SK-N-SH treated with all-trans-retinoic acid at 6 μM for 48 hours (cell line): ENCODE measurements at regions not wholly inside any gene's neighbourhood (a gene's known extent, or its start where the extent isn't known, plus 50 kb on each side); places are given as distances from the start of the nearest gene placed in this dataset.

Experiments
- ATAC-seq: fragments of 200-7000 bp; cut with Tn5 transposase; 3 replicates; pipeline ENCODE4 v1.9.1; 2020; ENCODE audit warnings: mild to moderate bottlenecking, moderate library complexity
- ARNTL ChIP-seq: fragments of 450-650 bp; formaldehyde crosslinking; IDR thresholded peaks from 2 replicates; pipeline ENCODE4 v1.5.0; 2020; ENCODE audit warnings: low read depth, mild to moderate bottlenecking, moderate library complexity, borderline replicate concordance
- BACH2 ChIP-seq: fragments of 250-450 bp; sonication (Bioruptor Pico); IDR thresholded peaks from 2 replicates; pipeline ENCODE4 v1.9.0; 2021; ENCODE audit warnings: mild to moderate bottlenecking, borderline replicate concordance
- CSDC2 ChIP-seq: fragments of 250-450 bp; sonication (Bioruptor Pico); IDR thresholded peaks from 2 replicates; pipeline ENCODE4 v1.5.0; 2020; ENCODE audit warnings: mild to moderate bottlenecking, moderate library complexity
- ESRRG ChIP-seq: fragments of 250-450 bp; sonication (Bioruptor Pico); IDR thresholded peaks from 2 replicates; pipeline ENCODE4 v1.6.1; 2021; ENCODE audit warnings: mild to moderate bottlenecking
- GLIS3 ChIP-seq: fragments of 250-450 bp; sonication (Bioruptor Pico); IDR thresholded peaks from 2 replicates; pipeline ENCODE4 v1.5.0; 2020; ENCODE audit warnings: mild to moderate bottlenecking, moderate library complexity
- ISL1 ChIP-seq: fragments of 250-450 bp; sonication (Bioruptor Pico); IDR thresholded peaks from 2 replicates; pipeline ENCODE4 v2.1.2; 2022; ENCODE audit warnings: mild to moderate bottlenecking, moderate library complexity
- OSR1 ChIP-seq: fragments of 250-450 bp; sonication (Bioruptor Pico); IDR thresholded peaks from 2 replicates; pipeline ENCODE4 v1.8.0; 2022; ENCODE audit warnings: moderate library complexity, mild to moderate bottlenecking, inconsistent platforms
- PPARA ChIP-seq: fragments of 250-450 bp; sonication (Bioruptor Pico); IDR thresholded peaks from 2 replicates; pipeline ENCODE4 v1.5.0; 2020; ENCODE audit warnings: mild to moderate bottlenecking, borderline replicate concordance
- RARB ChIP-seq: fragments of 250-450 bp; sonication (Bioruptor Pico); IDR thresholded peaks from 2 replicates; pipeline ENCODE4 v1.8.0; 2021; ENCODE audit warnings: mild to moderate bottlenecking, moderate library complexity
- SNAI2 ChIP-seq: fragments of 250-450 bp; sonication (Bioruptor Pico); IDR thresholded peaks from 2 replicates; pipeline ENCODE4 v1.5.0; 2020; ENCODE audit warnings: mild to moderate bottlenecking, moderate library complexity
- TCF4 ChIP-seq: fragments of 250-450 bp; sonication (Bioruptor Pico); IDR thresholded peaks from 2 replicates; pipeline ENCODE4 v1.8.0; 2021; ENCODE audit warnings: mild to moderate bottlenecking, moderate library complexity, borderline replicate concordance
- TOX ChIP-seq: fragments of 250-450 bp; sonication (Bioruptor Pico); IDR thresholded peaks from 2 replicates; pipeline ENCODE4 v1.8.0; 2021; ENCODE audit warnings: mild to moderate bottlenecking, moderate library complexity, borderline replicate concordance
- ZC3H10 ChIP-seq: fragments of 250-450 bp; sonication (Bioruptor Pico); IDR thresholded peaks from 2 replicates; pipeline ENCODE4 v1.5.1; 2021; ENCODE audit warnings: mild to moderate bottlenecking, moderate library complexity
- ZFP3 ChIP-seq: fragments of 250-450 bp; sonication (Bioruptor Pico); IDR thresholded peaks from 2 replicates; pipeline ENCODE4 v1.5.0; 2020; ENCODE audit warnings: mild to moderate bottlenecking, moderate library complexity
- ZFP30 ChIP-seq: fragments of 450-650 bp; formaldehyde crosslinking; IDR thresholded peaks from 2 replicates; pipeline ENCODE4 v1.5.0; 2022; ENCODE audit warnings: mild to moderate bottlenecking, moderate library complexity
- ZNF70 ChIP-seq: fragments of 450-650 bp; formaldehyde crosslinking; IDR thresholded peaks from 2 replicates; pipeline ENCODE4 v1.5.0; 2020; ENCODE audit warnings: mild to moderate bottlenecking, moderate library complexity
- ZNF8 ChIP-seq: fragments of 450-650 bp; formaldehyde crosslinking; IDR thresholded peaks from 2 replicates; pipeline ENCODE4 v1.5.0; 2020; ENCODE audit warnings: mild to moderate bottlenecking, moderate library complexity
- TF ChIP-seq, protein P1 (sequence below): fragments of 250-450 bp; sonication (Bioruptor Pico); IDR thresholded peaks from 2 replicates; pipeline ENCODE4 v1.5.0; 2020; ENCODE audit warnings: mild to moderate bottlenecking, moderate library complexity
- TF ChIP-seq, protein P2 (sequence below): fragments of 250-450 bp; sonication (Bioruptor Pico); IDR thresholded peaks from 2 replicates; pipeline ENCODE4 v1.8.0; 2020; ENCODE audit warnings: mild to moderate bottlenecking, moderate library complexity, borderline replicate concordance
- TF ChIP-seq, protein P3 (sequence below): fragments of 250-450 bp; sonication (Bioruptor Pico); IDR thresholded peaks from 2 replicates; pipeline ENCODE4 v1.8.0; 2021; ENCODE audit warnings: low read depth, mild to moderate bottlenecking, moderate library complexity, borderline replicate concordance
- TF ChIP-seq, protein P4 (sequence below): fragments of 250-450 bp; sonication (Bioruptor Pico); IDR thresholded peaks from 2 replicates; pipeline ENCODE4 v1.5.1; 2020; ENCODE audit warnings: low read depth, mild to moderate bottlenecking, moderate library complexity
- TF ChIP-seq, protein P5 (sequence below): fragments of 250-450 bp; sonication (Bioruptor Pico); IDR thresholded peaks from 2 replicates; pipeline ENCODE4 v1.5.1; 2021; ENCODE audit warnings: mild to moderate bottlenecking, moderate library complexity

DNA sequence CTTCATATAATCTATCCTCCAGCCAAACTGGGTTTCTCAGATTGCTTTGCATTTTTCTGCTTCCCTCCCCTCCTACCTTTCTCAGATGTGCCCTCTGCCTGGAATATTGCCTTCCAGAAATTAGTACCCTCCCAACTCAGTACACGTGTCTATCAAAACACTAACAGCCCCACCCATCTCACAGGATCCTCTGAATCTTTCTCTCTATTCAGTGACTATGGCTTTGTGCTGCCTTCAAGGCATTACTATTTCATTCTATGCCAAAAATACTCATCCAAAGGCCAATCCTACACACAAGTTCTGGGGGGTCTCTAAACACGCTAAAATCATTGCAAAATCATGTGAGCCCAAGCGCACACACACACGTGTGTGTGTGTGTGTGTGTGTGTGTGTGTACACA lies 58.4 kb downstream of the ZNF281 start:
- TF ChIP-seq, protein P1, sequence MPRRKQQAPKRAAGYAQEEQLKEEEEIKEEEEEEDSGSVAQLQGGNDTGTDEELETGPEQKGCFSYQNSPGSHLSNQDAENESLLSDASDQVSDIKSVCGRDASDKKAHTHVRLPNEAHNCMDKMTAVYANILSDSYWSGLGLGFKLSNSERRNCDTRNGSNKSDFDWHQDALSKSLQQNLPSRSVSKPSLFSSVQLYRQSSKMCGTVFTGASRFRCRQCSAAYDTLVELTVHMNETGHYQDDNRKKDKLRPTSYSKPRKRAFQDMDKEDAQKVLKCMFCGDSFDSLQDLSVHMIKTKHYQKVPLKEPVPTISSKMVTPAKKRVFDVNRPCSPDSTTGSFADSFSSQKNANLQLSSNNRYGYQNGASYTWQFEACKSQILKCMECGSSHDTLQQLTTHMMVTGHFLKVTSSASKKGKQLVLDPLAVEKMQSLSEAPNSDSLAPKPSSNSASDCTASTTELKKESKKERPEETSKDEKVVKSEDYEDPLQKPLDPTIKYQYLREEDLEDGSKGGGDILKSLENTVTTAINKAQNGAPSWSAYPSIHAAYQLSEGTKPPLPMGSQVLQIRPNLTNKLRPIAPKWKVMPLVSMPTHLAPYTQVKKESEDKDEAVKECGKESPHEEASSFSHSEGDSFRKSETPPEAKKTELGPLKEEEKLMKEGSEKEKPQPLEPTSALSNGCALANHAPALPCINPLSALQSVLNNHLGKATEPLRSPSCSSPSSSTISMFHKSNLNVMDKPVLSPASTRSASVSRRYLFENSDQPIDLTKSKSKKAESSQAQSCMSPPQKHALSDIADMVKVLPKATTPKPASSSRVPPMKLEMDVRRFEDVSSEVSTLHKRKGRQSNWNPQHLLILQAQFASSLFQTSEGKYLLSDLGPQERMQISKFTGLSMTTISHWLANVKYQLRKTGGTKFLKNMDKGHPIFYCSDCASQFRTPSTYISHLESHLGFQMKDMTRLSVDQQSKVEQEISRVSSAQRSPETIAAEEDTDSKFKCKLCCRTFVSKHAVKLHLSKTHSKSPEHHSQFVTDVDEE = no peak
- TF ChIP-seq ISL1 (no peak), SNAI2 (CRISPR knock-in tag) (no peak), ESRRG (no peak), TCF4 (no peak), TOX (CRISPR knock-in tag) (no peak), ZC3H10 (CRISPR knock-in tag) (no peak), ARNTL (no peak)

DNA sequence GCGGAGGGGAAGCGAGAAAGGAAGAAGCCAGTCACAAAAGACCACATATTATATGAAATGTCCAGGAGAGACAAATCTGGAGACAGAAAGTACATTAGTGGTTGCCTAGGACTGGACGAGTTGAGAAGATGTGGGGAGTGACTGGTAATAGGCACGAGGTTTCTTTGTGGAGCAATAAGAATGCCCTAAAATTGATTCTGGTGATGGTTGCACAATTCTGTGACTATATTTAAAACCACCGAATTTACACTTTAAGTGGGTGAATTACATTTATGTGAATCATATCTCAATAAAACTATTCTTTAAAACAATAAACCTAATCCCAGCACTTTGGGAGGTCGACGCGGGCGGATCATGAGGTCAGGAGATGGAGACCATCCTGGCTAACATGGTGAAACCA lies 63.1 kb downstream of the ZNF281 start:
- no peak for ATAC-seq
- TF ChIP-seq ARNTL (no peak), ZFP3 (CRISPR knock-in tag) (no peak), ZNF8 (no peak), ESRRG (no peak), ZNF70 (no peak), ZFP30 (CRISPR knock-in tag) (no peak), RARB (CRISPR knock-in tag) (no peak), OSR1 (CRISPR knock-in tag) (no peak), TOX (CRISPR knock-in tag) (no peak), SNAI2 (CRISPR knock-in tag) (no peak), BACH2 (no peak)
- TF ChIP-seq, protein P2, sequence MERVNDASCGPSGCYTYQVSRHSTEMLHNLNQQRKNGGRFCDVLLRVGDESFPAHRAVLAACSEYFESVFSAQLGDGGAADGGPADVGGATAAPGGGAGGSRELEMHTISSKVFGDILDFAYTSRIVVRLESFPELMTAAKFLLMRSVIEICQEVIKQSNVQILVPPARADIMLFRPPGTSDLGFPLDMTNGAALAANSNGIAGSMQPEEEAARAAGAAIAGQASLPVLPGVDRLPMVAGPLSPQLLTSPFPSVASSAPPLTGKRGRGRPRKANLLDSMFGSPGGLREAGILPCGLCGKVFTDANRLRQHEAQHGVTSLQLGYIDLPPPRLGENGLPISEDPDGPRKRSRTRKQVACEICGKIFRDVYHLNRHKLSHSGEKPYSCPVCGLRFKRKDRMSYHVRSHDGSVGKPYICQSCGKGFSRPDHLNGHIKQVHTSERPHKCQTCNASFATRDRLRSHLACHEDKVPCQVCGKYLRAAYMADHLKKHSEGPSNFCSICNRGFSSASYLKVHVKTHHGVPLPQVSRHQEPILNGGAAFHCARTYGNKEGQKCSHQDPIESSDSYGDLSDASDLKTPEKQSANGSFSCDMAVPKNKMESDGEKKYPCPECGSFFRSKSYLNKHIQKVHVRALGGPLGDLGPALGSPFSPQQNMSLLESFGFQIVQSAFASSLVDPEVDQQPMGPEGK (CRISPR knock-in tag) = no peak
- TF ChIP-seq, protein P1 = no peak
- TF ChIP-seq, protein P3, sequence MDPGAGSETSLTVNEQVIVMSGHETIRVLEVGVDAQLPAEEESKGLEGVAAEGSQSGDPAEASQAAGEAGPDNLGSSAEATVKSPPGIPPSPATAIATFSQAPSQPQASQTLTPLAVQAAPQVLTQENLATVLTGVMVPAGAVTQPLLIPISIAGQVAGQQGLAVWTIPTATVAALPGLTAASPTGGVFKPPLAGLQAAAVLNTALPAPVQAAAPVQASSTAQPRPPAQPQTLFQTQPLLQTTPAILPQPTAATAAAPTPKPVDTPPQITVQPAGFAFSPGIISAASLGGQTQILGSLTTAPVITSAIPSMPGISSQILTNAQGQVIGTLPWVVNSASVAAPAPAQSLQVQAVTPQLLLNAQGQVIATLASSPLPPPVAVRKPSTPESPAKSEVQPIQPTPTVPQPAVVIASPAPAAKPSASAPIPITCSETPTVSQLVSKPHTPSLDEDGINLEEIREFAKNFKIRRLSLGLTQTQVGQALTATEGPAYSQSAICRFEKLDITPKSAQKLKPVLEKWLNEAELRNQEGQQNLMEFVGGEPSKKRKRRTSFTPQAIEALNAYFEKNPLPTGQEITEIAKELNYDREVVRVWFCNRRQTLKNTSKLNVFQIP (CRISPR knock-in tag) = no peak
- TF ChIP-seq, all 23 proteins: peak for 0

More for the DNA sequence above, 58.4 kb downstream of the ZNF281 start:
- no peak for ATAC-seq

DNA sequence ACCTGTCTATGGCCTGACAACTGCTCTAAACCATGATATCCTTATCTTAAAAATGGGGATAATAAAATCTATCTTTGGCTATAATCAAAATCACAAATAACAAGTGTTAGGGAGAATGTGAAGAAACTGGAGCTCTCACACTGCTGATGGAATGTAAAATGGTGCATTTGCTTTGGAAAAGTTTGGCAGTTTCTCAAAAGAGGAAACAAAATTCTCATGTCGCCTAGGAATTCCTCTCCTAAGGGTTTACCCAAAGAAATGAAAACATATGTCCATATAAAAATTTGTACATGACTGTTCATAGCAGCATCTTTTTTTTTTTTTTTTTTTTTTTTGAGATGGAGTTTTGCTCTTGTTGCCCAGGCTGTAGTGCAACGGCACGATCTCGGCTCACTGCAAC lies 64.3 kb downstream of the ZNF281 start:
- TF ChIP-seq ZNF8 (no peak), RARB (CRISPR knock-in tag) (no peak)
- no peak for ATAC-seq

DNA sequence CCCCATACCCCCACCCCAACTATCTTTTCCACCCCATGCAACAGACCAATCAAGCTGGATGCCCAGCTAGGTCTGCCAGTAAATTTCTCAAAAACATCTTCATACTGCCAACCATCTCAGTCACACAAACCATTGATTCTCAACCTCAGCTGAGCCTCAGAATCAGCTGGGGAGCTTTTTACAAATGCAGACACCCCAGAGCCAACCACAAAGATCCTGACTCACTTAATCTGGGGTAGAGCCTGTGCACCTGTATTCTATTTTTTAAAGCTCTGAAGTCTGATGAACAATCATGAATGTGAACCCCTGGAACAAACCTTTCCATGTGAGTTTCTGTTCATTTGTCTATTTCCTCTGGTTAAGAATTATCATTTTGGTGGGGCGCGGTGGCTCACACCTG lies 66.0 kb downstream of the ZNF281 start:
- ATAC-seq = no peak
- TF ChIP-seq BACH2 = no peak
- no peak for TF ChIP-seq ZFP3 (CRISPR knock-in tag)
- no peak for TF ChIP-seq PPARA
- no peak for TF ChIP-seq ZNF8
- TF ChIP-seq, protein P2 (CRISPR knock-in tag) = no peak
- no peak for TF ChIP-seq ZFP30 (CRISPR knock-in tag)
- TF ChIP-seq ZC3H10 (CRISPR knock-in tag) = no peak
- TF ChIP-seq TOX (CRISPR knock-in tag) = no peak
- no peak for TF ChIP-seq OSR1 (CRISPR knock-in tag)
- TF ChIP-seq, protein P4, sequence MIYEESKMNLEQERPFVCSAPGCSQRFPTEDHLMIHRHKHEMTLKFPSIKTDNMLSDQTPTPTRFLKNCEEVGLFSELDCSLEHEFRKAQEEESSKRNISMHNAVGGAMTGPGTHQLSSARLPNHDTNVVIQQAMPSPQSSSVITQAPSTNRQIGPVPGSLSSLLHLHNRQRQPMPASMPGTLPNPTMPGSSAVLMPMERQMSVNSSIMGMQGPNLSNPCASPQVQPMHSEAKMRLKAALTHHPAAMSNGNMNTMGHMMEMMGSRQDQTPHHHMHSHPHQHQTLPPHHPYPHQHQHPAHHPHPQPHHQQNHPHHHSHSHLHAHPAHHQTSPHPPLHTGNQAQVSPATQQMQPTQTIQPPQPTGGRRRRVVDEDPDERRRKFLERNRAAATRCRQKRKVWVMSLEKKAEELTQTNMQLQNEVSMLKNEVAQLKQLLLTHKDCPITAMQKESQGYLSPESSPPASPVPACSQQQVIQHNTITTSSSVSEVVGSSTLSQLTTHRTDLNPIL = no peak
- TF ChIP-seq, protein P5, sequence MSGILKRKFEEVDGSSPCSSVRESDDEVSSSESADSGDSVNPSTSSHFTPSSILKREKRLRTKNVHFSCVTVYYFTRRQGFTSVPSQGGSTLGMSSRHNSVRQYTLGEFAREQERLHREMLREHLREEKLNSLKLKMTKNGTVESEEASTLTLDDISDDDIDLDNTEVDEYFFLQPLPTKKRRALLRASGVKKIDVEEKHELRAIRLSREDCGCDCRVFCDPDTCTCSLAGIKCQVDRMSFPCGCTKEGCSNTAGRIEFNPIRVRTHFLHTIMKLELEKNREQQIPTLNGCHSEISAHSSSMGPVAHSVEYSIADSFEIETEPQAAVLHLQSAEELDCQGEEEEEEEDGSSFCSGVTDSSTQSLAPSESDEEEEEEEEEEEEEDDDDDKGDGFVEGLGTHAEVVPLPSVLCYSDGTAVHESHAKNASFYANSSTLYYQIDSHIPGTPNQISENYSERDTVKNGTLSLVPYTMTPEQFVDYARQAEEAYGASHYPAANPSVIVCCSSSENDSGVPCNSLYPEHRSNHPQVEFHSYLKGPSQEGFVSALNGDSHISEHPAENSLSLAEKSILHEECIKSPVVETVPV (CRISPR knock-in tag) = no peak
- TF ChIP-seq SNAI2 (CRISPR knock-in tag) = no peak
- TF ChIP-seq ARNTL = no peak
- no peak for TF ChIP-seq TCF4
- no peak for TF ChIP-seq CSDC2
- no peak for TF ChIP-seq GLIS3 (CRISPR knock-in tag)
